H9 (cell line): ENCODE measurements at regions not wholly inside any gene's neighbourhood (a gene's known extent, or its start where the extent isn't known, plus 50 kb on each side); places are given as distances from the start of the nearest gene placed in this dataset.

Source experiments
- DNase-seq: peaks from one replicate; pipeline ENCODE4 v3.0.0-alpha.2; 2017
- H2AFZ ChIP-seq: one replicate; pipeline ENCODE4 v1.6.1; 2013; ENCODE audit warnings: mild to moderate bottlenecking, low read length, control low read depth, moderate library complexity
- H2AK5ac ChIP-seq: 2 replicates; pipeline ENCODE4 v1.6.1; 2013; ENCODE audit warnings: low read length, control low read depth, mixed read lengths; ENCODE audit not compliant: insufficient read length
- H2BK120ac ChIP-seq: one replicate; pipeline ENCODE4 v1.6.1; 2013; ENCODE audit warnings: low read depth, mild to moderate bottlenecking, low read length, control low read depth, inconsistent platforms; ENCODE audit not compliant: poor library complexity, severe bottlenecking
- H2BK12ac ChIP-seq: 2 replicates; pipeline ENCODE4 v1.6.1; 2013; ENCODE audit warnings: low read length, control low read depth, mixed read lengths, low read depth; ENCODE audit not compliant: insufficient read length
- H2BK15ac ChIP-seq: 2 replicates; pipeline ENCODE4 v1.6.1; 2013; ENCODE audit warnings: low read depth, low read length, control low read depth
- H2BK20ac ChIP-seq: one replicate; pipeline ENCODE4 v1.6.1; 2013; ENCODE audit warnings: low read depth, mild to moderate bottlenecking, low read length, control low read depth, inconsistent platforms; ENCODE audit not compliant: poor library complexity, severe bottlenecking
- H2BK5ac ChIP-seq: 2 replicates; pipeline ENCODE4 v1.6.1; 2013; ENCODE audit warnings: low read length, control low read depth, mixed read lengths; ENCODE audit not compliant: insufficient read length
- H3K14ac ChIP-seq: 2 replicates; pipeline ENCODE4 v1.6.1; 2013; ENCODE audit warnings: low read length, control low read depth; ENCODE audit not compliant: insufficient read depth
- H3K18ac ChIP-seq: 2 replicates; pipeline ENCODE4 v1.6.1; 2013; ENCODE audit warnings: low read depth, mild to moderate bottlenecking, mixed read lengths, low read length, control low read depth; ENCODE audit not compliant: insufficient read length
- H3K23ac ChIP-seq: 2 replicates; pipeline ENCODE4 v1.6.1; 2013; ENCODE audit warnings: low read length, control low read depth, mixed read lengths, low read depth; ENCODE audit not compliant: insufficient read length
- H3K23me2 ChIP-seq: 2 replicates; pipeline ENCODE4 v1.6.1; 2013; ENCODE audit warnings: low read depth, mild to moderate bottlenecking, mixed read lengths, low read length, control low read depth; ENCODE audit not compliant: insufficient read length, poor library complexity, severe bottlenecking
- H3K27ac ChIP-seq: 2 replicates; pipeline ENCODE4 v1.5.1; 2013; ENCODE audit warnings: low read length, control low read depth, mixed read lengths, low read depth; ENCODE audit not compliant: insufficient read length
- H3K27me3 ChIP-seq: 2 replicates; pipeline ENCODE4 v1.6.1; 2013; ENCODE audit warnings: low read length, control low read depth, inconsistent platforms; ENCODE audit not compliant: insufficient read depth
- H3K4ac ChIP-seq: 2 replicates; pipeline ENCODE4 v1.6.1; 2013; ENCODE audit warnings: low read depth, mild to moderate bottlenecking, control low read depth, inconsistent platforms, low read length, moderate library complexity
- H3K4me1 ChIP-seq: 2 replicates; pipeline ENCODE4 v1.6.1; 2013; ENCODE audit warnings: low read length, control low read depth, inconsistent platforms; ENCODE audit not compliant: insufficient read depth
- H3K4me2 ChIP-seq: 2 replicates; pipeline ENCODE4 v1.6.1; 2013; ENCODE audit warnings: low read length, control low read depth, mixed read lengths; ENCODE audit not compliant: insufficient read length, insufficient read depth
- H3K56ac ChIP-seq: 2 replicates; pipeline ENCODE4 v1.6.1; 2013; ENCODE audit warnings: low read depth, mild to moderate bottlenecking, mixed read lengths, low read length, control low read depth; ENCODE audit not compliant: insufficient read length
- H3K79me1 ChIP-seq: 2 replicates; pipeline ENCODE4 v1.6.1; 2013; ENCODE audit warnings: low read depth, mild to moderate bottlenecking, moderate library complexity, low read length, control low read depth, inconsistent platforms; ENCODE audit not compliant: insufficient read depth, poor library complexity, severe bottlenecking
- H3K79me2 ChIP-seq: 2 replicates; pipeline ENCODE4 v1.6.1; 2013; ENCODE audit warnings: low read length, control low read depth, inconsistent platforms; ENCODE audit not compliant: insufficient read depth
- H3K9ac ChIP-seq: 2 replicates; pipeline ENCODE4 v1.6.1; 2013; ENCODE audit warnings: low read length, control low read depth, mixed read lengths; ENCODE audit not compliant: insufficient read length; ENCODE audit errors: extremely low read depth
- H3K9me3 ChIP-seq: one replicate; pipeline ENCODE4 v1.6.1; 2013; ENCODE audit warnings: low read depth, low read length, inconsistent platforms; ENCODE audit not compliant: control insufficient read depth
- H3T11ph ChIP-seq: one replicate; pipeline ENCODE4 v1.6.1; 2013; ENCODE audit warnings: mild to moderate bottlenecking, low read length, control low read depth, inconsistent platforms
- H4K20me1 ChIP-seq: one replicate; pipeline ENCODE4 v1.6.1; 2013; ENCODE audit not compliant: control insufficient read depth, insufficient read length, insufficient read depth
- H4K5ac ChIP-seq: 2 replicates; pipeline ENCODE4 v1.6.1; 2013; ENCODE audit warnings: low read depth, mild to moderate bottlenecking, mixed read lengths, low read length, control low read depth; ENCODE audit not compliant: insufficient read length
- H4K8ac ChIP-seq: replicated peaks from 2 replicates; pipeline ENCODE4 v1.6.1; 2013; ENCODE audit warnings: low read length, control low read depth, mixed read lengths, low read depth; ENCODE audit not compliant: insufficient read length
- H4K91ac ChIP-seq: 2 replicates; pipeline ENCODE4 v1.6.1; 2013; ENCODE audit warnings: low read depth, mild to moderate bottlenecking, moderate library complexity, mixed read lengths, low read length, control low read depth; ENCODE audit not compliant: insufficient read length
- H3K27ac Mint-ChIP-seq, 3 experiments: 2 replicates in 2 of 3; 3 replicates in 1 of 3; pipeline ENCODE4 v1.8.0; 2020 to 2021; ENCODE audit warnings: mixed read lengths in 3 of 3, mild to moderate bottlenecking in 1 of 3, moderate library complexity in 1 of 3
- H3K27me3 Mint-ChIP-seq: 2 replicates; pipeline ENCODE4 v1.8.0; 2021; ENCODE audit warnings: low read depth, mild to moderate bottlenecking, moderate library complexity, mixed read lengths
- H3K36me3 Mint-ChIP-seq, 3 experiments: 2 replicates in 2 of 3; 3 replicates in 1 of 3; pipeline ENCODE4 v1.8.0; 2020 to 2021; ENCODE audit warnings: low read depth in 3 of 3, mixed read lengths in 3 of 3; ENCODE audit not compliant: insufficient read depth in 1 of 3
- H3K4me1 Mint-ChIP-seq, 2 experiments: 2 replicates each; pipeline ENCODE4 v1.8.0; 2020; ENCODE audit warnings: mixed read lengths in 2 of 2
- H3K4me3 Mint-ChIP-seq, 2 experiments: 2 replicates in 1 of 2; 3 replicates in 1 of 2; pipeline ENCODE4 v1.8.0; 2020 to 2021; ENCODE audit warnings: mild to moderate bottlenecking in 2 of 2, mixed read lengths in 2 of 2, moderate library complexity in 1 of 2
- H3K9me3 Mint-ChIP-seq, 2 experiments: 2 replicates in 1 of 2; 3 replicates in 1 of 2; pipeline ENCODE4 v1.8.0; 2020; ENCODE audit warnings: mild to moderate bottlenecking in 2 of 2, mixed read lengths in 2 of 2, moderate library complexity in 1 of 2
- WGBS: extraction: QIAGEN DNeasy Blood & Tissue Kit; methylation state at CpG from one replicate; pipeline ENCODE4 v1.1.7; 2013; ENCODE audit warnings: missing lambda C conversion rate, low lambda C conversion rate, mixed read lengths; ENCODE audit not compliant: insufficient read length; ENCODE audit errors: extremely low coverage; 5-methylcytosine and 5-hydroxymethylcytosine counted together
- TF ChIP-seq, protein P1 (sequence below): fragments of 200-600 bp; sonication (generic); conservative IDR thresholded peaks from 3 replicates; pipeline ENCODE4 v1.8.0; 2021; ENCODE audit warnings: antibody characterized with exemption, mild to moderate bottlenecking

DNA sequence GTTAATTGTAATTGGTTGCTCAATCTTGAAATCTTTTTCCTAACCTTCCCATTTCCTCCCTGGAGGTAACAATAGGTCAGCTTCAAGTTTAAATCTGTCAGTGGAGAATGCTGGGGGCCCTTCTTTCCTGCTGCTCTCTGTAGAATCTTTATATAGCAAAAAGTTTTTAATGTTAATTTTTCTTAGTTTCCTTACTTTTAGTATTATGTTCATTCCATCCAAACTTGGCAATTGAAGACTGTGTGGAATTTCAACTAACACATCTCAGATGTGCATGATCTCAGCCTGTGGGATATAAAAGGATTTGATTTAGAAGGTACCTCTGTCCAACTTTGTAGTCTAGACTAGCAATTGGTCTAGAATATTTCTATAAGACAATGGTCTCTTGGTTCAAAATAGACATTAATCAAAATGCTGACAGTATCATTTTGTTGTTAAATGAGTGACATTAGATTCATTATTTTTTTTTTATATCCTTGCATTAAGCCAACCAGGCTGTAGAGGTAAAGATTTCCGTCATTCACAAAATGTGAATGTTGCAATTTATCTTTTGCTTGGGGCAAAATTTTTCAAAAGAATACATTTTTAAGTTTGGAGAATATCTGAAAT, 100.4 kb upstream of the SEMA3A start:
- H3K27me3 Mint-ChIP-seq: no peaks in the 10 kb centered on the region
- no peak overlapping the region for H4K5ac ChIP-seq

More for the DNA sequence above, 100.4 kb upstream of the SEMA3A start:
- Histone ChIP-seq H4K20me1 (no peaks in the 10 kb centered on the region), H4K8ac (no peak overlapping the region), H2BK15ac (no peak overlapping the region), H2BK5ac (no peak overlapping the region), H3K27me3 (no peaks in the 10 kb centered on the region), H2AFZ (no peak overlapping the region), H4K91ac (no peak overlapping the region), H3K4me1 (no peaks in the 10 kb centered on the region; the same call in 1 of the 2 replicates), H3K79me1 (no peaks in the 10 kb centered on the region), H3K23me2 (no peaks in the 10 kb centered on the region), H3K79me2 (no peaks in the 10 kb centered on the region), H3K4ac (no peak overlapping the region), H3K4me2 (no peak overlapping the region), H3T11ph (no peak overlapping the region), H3K56ac (no peak overlapping the region), H2BK120ac (no peak overlapping the region), H3K9ac (no peak overlapping the region), H3K23ac (no peak overlapping the region), H3K18ac (no peak overlapping the region), H3K9me3 (no peaks in the 10 kb centered on the region), H3K27ac (no peak overlapping the region), H2BK20ac (no peak overlapping the region), H2BK12ac (no peak overlapping the region), H3K14ac (no peak overlapping the region), H2AK5ac (no peak overlapping the region)
- WGBS: no CpG with 5 or more reads among the region's 1 CpG
- Mint-ChIP-seq H3K9me3 (no peaks in the 10 kb centered on the region), H3K4me1 (peaks cover 7 to 11% of the 10 kb centered on the region in 2 experiments), H3K27ac (no peak overlapping the region), H3K36me3 (no peaks in the 10 kb centered on the region), H3K4me3 (no peak overlapping the region)
- no peak for DNase-seq
- TF ChIP-seq, protein P1, sequence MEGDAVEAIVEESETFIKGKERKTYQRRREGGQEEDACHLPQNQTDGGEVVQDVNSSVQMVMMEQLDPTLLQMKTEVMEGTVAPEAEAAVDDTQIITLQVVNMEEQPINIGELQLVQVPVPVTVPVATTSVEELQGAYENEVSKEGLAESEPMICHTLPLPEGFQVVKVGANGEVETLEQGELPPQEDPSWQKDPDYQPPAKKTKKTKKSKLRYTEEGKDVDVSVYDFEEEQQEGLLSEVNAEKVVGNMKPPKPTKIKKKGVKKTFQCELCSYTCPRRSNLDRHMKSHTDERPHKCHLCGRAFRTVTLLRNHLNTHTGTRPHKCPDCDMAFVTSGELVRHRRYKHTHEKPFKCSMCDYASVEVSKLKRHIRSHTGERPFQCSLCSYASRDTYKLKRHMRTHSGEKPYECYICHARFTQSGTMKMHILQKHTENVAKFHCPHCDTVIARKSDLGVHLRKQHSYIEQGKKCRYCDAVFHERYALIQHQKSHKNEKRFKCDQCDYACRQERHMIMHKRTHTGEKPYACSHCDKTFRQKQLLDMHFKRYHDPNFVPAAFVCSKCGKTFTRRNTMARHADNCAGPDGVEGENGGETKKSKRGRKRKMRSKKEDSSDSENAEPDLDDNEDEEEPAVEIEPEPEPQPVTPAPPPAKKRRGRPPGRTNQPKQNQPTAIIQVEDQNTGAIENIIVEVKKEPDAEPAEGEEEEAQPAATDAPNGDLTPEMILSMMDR: no peak
